ENCODE measurements at regions not wholly inside any gene's neighbourhood (a gene's known extent, or its start where the extent isn't known, plus 50 kb on each side); places are given as distances from the start of the nearest gene placed in this dataset.

DNA sequence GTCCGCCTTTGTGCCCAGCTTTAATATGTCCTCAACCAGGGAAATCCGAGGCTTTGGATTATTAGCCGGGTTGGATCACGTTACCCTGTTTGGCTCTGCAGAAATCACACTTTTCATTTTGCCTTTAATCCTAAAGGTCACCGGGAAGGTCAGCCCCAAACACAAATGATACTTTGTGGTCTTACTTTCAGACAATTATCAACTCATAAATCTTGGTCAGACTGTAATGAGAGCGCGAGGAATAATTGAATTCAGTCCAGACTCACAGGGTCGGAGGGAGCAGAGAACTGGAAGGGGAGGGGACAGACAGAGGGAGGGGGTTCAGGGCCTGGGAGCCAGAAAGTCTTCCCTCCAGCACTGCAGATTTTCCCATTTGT, 91.7 kb upstream of the NFIA start (continued):
- TF ChIP-seq, protein P1, sequence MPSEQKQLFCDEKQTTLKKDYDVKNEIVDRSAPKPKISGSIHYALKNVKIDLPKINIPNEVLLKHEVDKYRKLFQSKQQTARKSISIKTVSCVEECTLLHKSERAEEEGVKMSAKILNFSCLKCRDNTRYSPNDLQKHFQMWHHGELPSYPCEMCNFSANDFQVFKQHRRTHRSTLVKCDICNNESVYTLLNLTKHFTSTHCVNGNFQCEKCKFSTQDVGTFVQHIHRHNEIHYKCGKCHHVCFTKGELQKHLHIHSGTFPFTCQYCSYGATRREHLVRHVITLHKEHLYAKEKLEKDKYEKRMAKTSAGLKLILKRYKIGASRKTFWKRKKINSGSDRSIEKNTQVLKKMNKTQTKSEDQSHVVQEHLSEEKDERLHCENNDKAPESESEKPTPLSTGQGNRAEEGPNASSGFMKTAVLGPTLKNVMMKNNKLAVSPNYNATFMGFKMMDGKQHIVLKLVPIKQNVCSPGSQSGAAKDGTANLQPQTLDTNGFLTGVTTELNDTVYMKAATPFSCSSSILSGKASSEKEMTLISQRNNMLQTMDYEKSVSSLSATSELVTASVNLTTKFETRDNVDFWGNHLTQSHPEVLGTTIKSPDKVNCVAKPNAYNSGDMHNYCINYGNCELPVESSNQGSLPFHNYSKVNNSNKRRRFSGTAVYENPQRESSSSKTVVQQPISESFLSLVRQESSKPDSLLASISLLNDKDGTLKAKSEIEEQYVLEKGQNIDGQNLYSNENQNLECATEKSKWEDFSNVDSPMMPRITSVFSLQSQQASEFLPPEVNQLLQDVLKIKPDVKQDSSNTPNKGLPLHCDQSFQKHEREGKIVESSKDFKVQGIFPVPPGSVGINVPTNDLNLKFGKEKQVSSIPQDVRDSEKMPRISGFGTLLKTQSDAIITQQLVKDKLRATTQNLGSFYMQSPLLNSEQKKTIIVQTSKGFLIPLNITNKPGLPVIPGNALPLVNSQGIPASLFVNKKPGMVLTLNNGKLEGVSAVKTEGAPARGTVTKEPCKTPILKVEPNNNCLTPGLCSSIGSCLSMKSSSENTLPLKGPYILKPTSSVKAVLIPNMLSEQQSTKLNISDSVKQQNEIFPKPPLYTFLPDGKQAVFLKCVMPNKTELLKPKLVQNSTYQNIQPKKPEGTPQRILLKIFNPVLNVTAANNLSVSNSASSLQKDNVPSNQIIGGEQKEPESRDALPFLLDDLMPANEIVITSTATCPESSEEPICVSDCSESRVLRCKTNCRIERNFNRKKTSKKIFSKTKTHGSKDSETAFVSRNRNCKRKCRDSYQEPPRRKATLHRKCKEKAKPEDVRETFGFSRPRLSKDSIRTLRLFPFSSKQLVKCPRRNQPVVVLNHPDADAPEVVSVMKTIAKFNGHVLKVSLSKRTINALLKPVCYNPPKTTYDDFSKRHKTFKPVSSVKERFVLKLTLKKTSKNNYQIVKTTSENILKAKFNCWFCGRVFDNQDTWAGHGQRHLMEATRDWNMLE (tag by site-specific recombination; conservative IDR thresholded peaks at IDR 0.05; ENCODE audit: low read depth), result no peak
- TF ChIP-seq TRIM28 (IDR thresholded peaks at IDR 0.05; ENCODE audit: borderline replicate concordance, low read length) (no peak; the same call in 1 of the 2 replicates), ZNF114 (tag by site-specific recombination; IDR thresholded peaks at IDR 0.05) (no peak), ZNF747 (tag by site-specific recombination; IDR thresholded peaks at IDR 0.05) (no peak), ZNF621 (tag by site-specific recombination; IDR thresholded peaks at IDR 0.05) (no peak), ZNF140 (tag by site-specific recombination; IDR thresholded peaks at IDR 0.05) (no peak), ZNF629 (tag by site-specific recombination; IDR thresholded peaks at IDR 0.05) (no peak; the same call in 1 of the 2 replicates), ZNF391 (tag by site-specific recombination; IDR thresholded peaks at IDR 0.05; ENCODE audit: borderline replicate concordance, low read depth) (no peak), GLI4 (tag by site-specific recombination; IDR thresholded peaks at IDR 0.05) (no peak), ZNF24 (tag by site-specific recombination; IDR thresholded peaks at IDR 0.05) (no peak), ZNF214 (tag by site-specific recombination; IDR thresholded peaks at IDR 0.05; ENCODE audit: borderline replicate concordance) (no peak)

GRCh38 chr1:60989749-60990713, 92.3 kb upstream of the NFIA start:
- Histone ChIP-seq H3K27ac (ENCODE audit: extremely low read depth, low read depth, low read length) (peak overlapping the region; percentile 40), H3K36me3 (ENCODE audit: control insufficient read depth in 2 of 2, insufficient read depth in 1 of 2, low read length in 2 of 2) (no peaks in the 10 kb centered on the region), H3K4me3 (ENCODE audit: low read depth, low read length) (no peak overlapping the region), H3K4me1 (ENCODE audit: control insufficient read depth, insufficient read depth, low read length) (peaks cover 16% of the 10 kb centered on the region), H3K9me3 (ENCODE audit: control insufficient read depth, insufficient read depth, low read depth, low read length) (no peaks in the 10 kb centered on the region)
- ChIA-PET CTCF (interaction anchor here (1.9 kb wide), 1 partner anchor 11 kb away, joined by 10 read pairs; no protein-coding TSS in a partner anchor), POLR2A (interaction anchor here (1.3 kb wide), 1 partner anchor 60 kb away, joined by 3 read pairs; no protein-coding TSS in a partner anchor)
- TF ChIP-seq TCF7L2 (IDR thresholded peaks at IDR 0.05; ENCODE audit: borderline replicate concordance, low read depth, low read length) (no peak), ZNF404 (tag by site-specific recombination; IDR thresholded peaks at IDR 0.05) (no peak), ZNF37A (tag by site-specific recombination; IDR thresholded peaks at IDR 0.05) (no peak), PRDM10 (tag by site-specific recombination; IDR thresholded peaks at IDR 0.05) (peak; percentile 57), ZIC2 (tag by site-specific recombination; IDR thresholded peaks at IDR 0.05) (no peak), GLIS2 (tag by site-specific recombination; IDR thresholded peaks at IDR 0.05) (no peak), ZNF335 (tag by site-specific recombination; conservative IDR thresholded peaks at IDR 0.05) (peak; percentile 75), EGR2 (tag by site-specific recombination; IDR thresholded peaks at IDR 0.05; ENCODE audit: low read depth) (no peak), PATZ1 (tag by site-specific recombination; IDR thresholded peaks at IDR 0.05) (no peak), ZSCAN30 (tag by site-specific recombination; IDR thresholded peaks at IDR 0.05) (0 out of 2 replicates have a peak, but pooled peaks have one; percentile 6), ZBTB17 (tag by site-specific recombination; IDR thresholded peaks at IDR 0.05) (no peak), HOXA7 (CRISPR knock-in tag; IDR thresholded peaks at IDR 0.05; ENCODE audit: borderline replicate concordance) (no peak), GLI2 (tag by site-specific recombination; IDR thresholded peaks at IDR 0.05; ENCODE audit: borderline replicate concordance, low read depth) (no peak)
- TF ChIP-seq, protein P2, sequence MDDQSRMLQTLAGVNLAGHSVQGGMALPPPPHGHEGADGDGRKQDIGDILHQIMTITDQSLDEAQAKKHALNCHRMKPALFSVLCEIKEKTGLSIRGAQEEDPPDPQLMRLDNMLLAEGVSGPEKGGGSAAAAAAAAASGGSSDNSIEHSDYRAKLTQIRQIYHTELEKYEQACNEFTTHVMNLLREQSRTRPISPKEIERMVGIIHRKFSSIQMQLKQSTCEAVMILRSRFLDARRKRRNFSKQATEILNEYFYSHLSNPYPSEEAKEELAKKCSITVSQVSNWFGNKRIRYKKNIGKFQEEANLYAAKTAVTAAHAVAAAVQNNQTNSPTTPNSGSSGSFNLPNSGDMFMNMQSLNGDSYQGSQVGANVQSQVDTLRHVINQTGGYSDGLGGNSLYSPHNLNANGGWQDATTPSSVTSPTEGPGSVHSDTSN (CRISPR knock-in tag; IDR thresholded peaks at IDR 0.05), result no peak

Data from HEK293 (cell line).